Activated T-helper 17 cell treated with anti-CD3 and anti-CD28 coated beads, Interleukin-2, amount 50 U/mL, for 72 hours (primary cell): ENCODE measurements at regions not wholly inside any gene's neighbourhood (a gene's known extent, or its start where the extent isn't known, plus 50 kb on each side); places are given as distances from the start of the nearest gene placed in this dataset.

Source experiments
- ATAC-seq: fragments of 150-1000 bp; cut with Tn5 transposase; replicated peaks from 2 replicates; pipeline ENCODE4 v1.10.0; 2021; ENCODE audit warnings: mild to moderate bottlenecking, moderate library complexity
- H3K27ac Mint-ChIP-seq: one replicate; pipeline ENCODE4 v1.8.0; 2022; ENCODE audit warnings: mixed read lengths
- H3K27me3 Mint-ChIP-seq: one replicate; pipeline ENCODE4 v1.8.0; 2022; ENCODE audit warnings: mixed read lengths
- H3K36me3 Mint-ChIP-seq: one replicate; pipeline ENCODE4 v1.8.0; 2022; ENCODE audit warnings: low read depth, mild to moderate bottlenecking, mixed read lengths
- H3K4me1 Mint-ChIP-seq: one replicate; pipeline ENCODE4 v1.8.0; 2022; ENCODE audit warnings: mixed read lengths
- H3K4me3 Mint-ChIP-seq: one replicate; pipeline ENCODE4 v1.8.0; 2022; ENCODE audit warnings: mild to moderate bottlenecking, mixed read lengths
- H3K9me3 Mint-ChIP-seq: one replicate; pipeline ENCODE4 v1.8.0; 2022; ENCODE audit warnings: mixed read lengths

- H3K4me3 Mint-ChIP-seq, result no peak overlapping the region
Observed at GRCh38 chr3:10766049-10766705, 49.9 kb upstream of the SLC6A11 start.

More at GRCh38 chr3:10766049-10766705, 49.9 kb upstream of the SLC6A11 start:
- Mint-ChIP-seq H3K27ac (no peak overlapping the region), H3K27me3 (peaks cover 40% of the 10 kb centered on the region), H3K9me3 (no peaks in the 10 kb centered on the region), H3K36me3 (no peaks in the 10 kb centered on the region), H3K4me1 (no peaks in the 10 kb centered on the region)
- no peak for ATAC-seq
